ENCODE measurements at regions not wholly inside any gene's neighbourhood (a gene's known extent, or its start where the extent isn't known, plus 50 kb on each side); places are given as distances from the start of the nearest gene placed in this dataset.

GRCh38 chr7:108824840-108825580 lies 255.3 kb downstream of the DNAJB9 start:
- H3K4me1 Mint-ChIP-seq (ENCODE audit: low read depth) = no peaks in the 10 kb centered on the region
- no peaks in the 10 kb centered on the region for H3K9me3 Mint-ChIP-seq
- ATAC-seq (no peak), DNase-seq (no peak)
- intact Hi-C loops (cut with micrococcal nuclease) = no loop called here
- no peak overlapping the region for H3K27ac Mint-ChIP-seq
- ChIA-PET POLR2A (no interaction called here), CTCF (no interaction called here)
- TF ChIP-seq, protein P1, sequence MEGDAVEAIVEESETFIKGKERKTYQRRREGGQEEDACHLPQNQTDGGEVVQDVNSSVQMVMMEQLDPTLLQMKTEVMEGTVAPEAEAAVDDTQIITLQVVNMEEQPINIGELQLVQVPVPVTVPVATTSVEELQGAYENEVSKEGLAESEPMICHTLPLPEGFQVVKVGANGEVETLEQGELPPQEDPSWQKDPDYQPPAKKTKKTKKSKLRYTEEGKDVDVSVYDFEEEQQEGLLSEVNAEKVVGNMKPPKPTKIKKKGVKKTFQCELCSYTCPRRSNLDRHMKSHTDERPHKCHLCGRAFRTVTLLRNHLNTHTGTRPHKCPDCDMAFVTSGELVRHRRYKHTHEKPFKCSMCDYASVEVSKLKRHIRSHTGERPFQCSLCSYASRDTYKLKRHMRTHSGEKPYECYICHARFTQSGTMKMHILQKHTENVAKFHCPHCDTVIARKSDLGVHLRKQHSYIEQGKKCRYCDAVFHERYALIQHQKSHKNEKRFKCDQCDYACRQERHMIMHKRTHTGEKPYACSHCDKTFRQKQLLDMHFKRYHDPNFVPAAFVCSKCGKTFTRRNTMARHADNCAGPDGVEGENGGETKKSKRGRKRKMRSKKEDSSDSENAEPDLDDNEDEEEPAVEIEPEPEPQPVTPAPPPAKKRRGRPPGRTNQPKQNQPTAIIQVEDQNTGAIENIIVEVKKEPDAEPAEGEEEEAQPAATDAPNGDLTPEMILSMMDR (IDR thresholded peaks at IDR 0.05) = no peak
- no peaks in the 10 kb centered on the region for H3K27me3 Mint-ChIP-seq
- no peak overlapping the region for H3K4me3 Mint-ChIP-seq
- H3K36me3 Mint-ChIP-seq (ENCODE audit: low read depth) = no peaks in the 10 kb centered on the region

DNA sequence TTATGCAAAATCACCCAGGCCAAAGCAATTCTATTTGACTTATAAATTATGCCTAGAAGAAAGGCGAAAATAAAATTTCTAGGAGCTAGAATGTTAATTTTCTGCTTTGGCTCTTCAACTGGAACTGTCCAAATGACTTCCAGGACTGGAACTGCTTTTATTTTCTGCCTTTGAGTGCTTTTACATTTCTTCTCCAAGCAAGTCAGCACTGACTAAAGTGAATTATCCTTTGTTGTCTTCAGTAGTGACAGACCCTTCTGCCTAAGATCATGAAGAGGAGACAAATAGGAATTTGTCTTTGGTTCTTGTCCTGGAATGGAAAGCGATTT lies 255.9 kb downstream of the DNAJB9 start:
- H3K4me3 Mint-ChIP-seq = no peak overlapping the region
- H3K9me3 Mint-ChIP-seq = no peaks in the 10 kb centered on the region
- no peaks in the 10 kb centered on the region for H3K27me3 Mint-ChIP-seq
- TF ChIP-seq, protein P1 (IDR thresholded peaks at IDR 0.05) = no peak
- ATAC-seq (no peak), DNase-seq (no peak)
- ChIA-PET POLR2A (no interaction called here), CTCF (no interaction called here)
- intact Hi-C loops (cut with micrococcal nuclease) = no loop called here
- no peaks in the 10 kb centered on the region for H3K4me1 Mint-ChIP-seq (ENCODE audit: low read depth)
- H3K36me3 Mint-ChIP-seq (ENCODE audit: low read depth) = no peaks in the 10 kb centered on the region
- no peak overlapping the region for H3K27ac Mint-ChIP-seq

GRCh38 chr7:108836256-108836655 lies 266.6 kb downstream of the DNAJB9 start:
- ATAC-seq (no peak), DNase-seq (no peak)
- TF ChIP-seq, protein P1 (IDR thresholded peaks at IDR 0.05) = no peak
- Mint-ChIP-seq H3K4me3 (no peak overlapping the region), H3K27me3 (no peaks in the 10 kb centered on the region), H3K9me3 (peaks cover 1% of the 10 kb centered on the region), H3K36me3 (ENCODE audit: low read depth) (no peaks in the 10 kb centered on the region), H3K4me1 (ENCODE audit: low read depth) (no peaks in the 10 kb centered on the region), H3K27ac (no peak overlapping the region)
- ChIA-PET CTCF (interaction anchor here (0.7 kb wide), 1 partner anchor 176 kb away, joined by 3 read pairs; no protein-coding TSS in a partner anchor), POLR2A (no interaction called here)
- intact Hi-C loops (cut with micrococcal nuclease) = no loop called here

GRCh38 chr7:108838198-108838597 lies 268.5 kb downstream of the DNAJB9 start:
- CTCF ChIA-PET = no interaction called here
- POLR2A ChIA-PET = no interaction called here
- Mint-ChIP-seq H3K4me3 (no peak overlapping the region), H3K27ac (no peak overlapping the region), H3K27me3 (no peaks in the 10 kb centered on the region), H3K4me1 (ENCODE audit: low read depth) (no peaks in the 10 kb centered on the region), H3K36me3 (ENCODE audit: low read depth) (no peaks in the 10 kb centered on the region), H3K9me3 (peaks cover 1% of the 10 kb centered on the region)
- intact Hi-C loops (cut with micrococcal nuclease) = no loop called here
- TF ChIP-seq, protein P1 (IDR thresholded peaks at IDR 0.05) = no peak
- DNase-seq = no peak
- ATAC-seq = no peak

GRCh38 chr7:108839076-108839475 lies 269.4 kb downstream of the DNAJB9 start:
- no peaks in the 10 kb centered on the region for H3K4me1 Mint-ChIP-seq (ENCODE audit: low read depth)
- H3K36me3 Mint-ChIP-seq (ENCODE audit: low read depth) = no peaks in the 10 kb centered on the region
- intact Hi-C loops (cut with micrococcal nuclease) = no loop called here
- POLR2A ChIA-PET = no interaction called here
- H3K27ac Mint-ChIP-seq = no peak overlapping the region
- CTCF ChIA-PET = no interaction called here
- H3K4me3 Mint-ChIP-seq = no peak overlapping the region
- TF ChIP-seq, protein P1 (IDR thresholded peaks at IDR 0.05) = no peak
- H3K9me3 Mint-ChIP-seq = peaks cover 1% of the 10 kb centered on the region
- no peaks in the 10 kb centered on the region for H3K27me3 Mint-ChIP-seq
- DNase-seq (no peak), ATAC-seq (no peak)

Data from activated CD8-positive, alpha-beta T cell treated with anti-CD3 and anti-CD28 coated beads for 36 hours (primary cell).